Sigmoid colon (tissue), 6 donors: ENCODE measurements at regions not wholly inside any gene's neighbourhood (a gene's known extent, or its start where the extent isn't known, plus 50 kb on each side); places are given as distances from the start of the nearest gene placed in this dataset.
"Not testable (repeated sequence)": the region's sequence is repeated elsewhere in the genome, so short reads cannot be mapped to it uniquely, and the experiment has no call there.

Experiments
- DNase-seq: peaks from one replicate; pipeline ENCODE4 v3.0.0-alpha.2; 2019
- H3K27ac ChIP-seq, 4 donors: fragments of 200-600 bp; sonication (generic); one replicate each; pipeline ENCODE4 v1.5.1; 2016 to 2019; ENCODE audit warnings: mild to moderate bottlenecking in 1 of 4
- H3K27me3 ChIP-seq, 3 donors: fragments of 200-600 bp; sonication (generic); one replicate each; pipeline ENCODE4 v1.5.1; 2019; ENCODE audit warnings: mild to moderate bottlenecking in 1 of 3
- H3K36me3 ChIP-seq, 4 donors: fragments of 200-600 bp; sonication (generic); one replicate each; pipeline ENCODE4 v1.5.1; 2016 to 2019
- H3K4me1 ChIP-seq, 4 donors: fragments of 200-600 bp; sonication (generic); one replicate each; pipeline ENCODE4 v1.5.1; 2017 to 2019
- H3K4me3 ChIP-seq, 4 donors: fragments of 200-600 bp; sonication (generic); one replicate each; pipeline ENCODE4 v1.5.1; 2017 to 2019; ENCODE audit warnings: mild to moderate bottlenecking in 2 of 4, moderate library complexity in 1 of 4
- H3K9me3 ChIP-seq, 4 donors: fragments of 200-600 bp in 3 of 4; sonication (generic) in 3 of 4; one replicate each; pipeline versions ENCODE4 v1.5.1 to v1.6.1; 2013 to 2019
- EP300 ChIP-seq, 4 donors: sonication (generic); formaldehyde crosslinking; IDR thresholded peaks; one replicate each; pipeline ENCODE4 v1.6.1; 2017; ENCODE audit warnings: antibody characterized with exemption in 4 of 4
- POLR2AphosphoS5 ChIP-seq, 4 donors: sonication (generic); formaldehyde crosslinking; IDR thresholded peaks; one replicate each; pipeline ENCODE4 v1.6.1; 2017; ENCODE audit warnings: antibody characterized with exemption in 4 of 4
- WGBS, 2 donors: extraction: QIAGEN DNeasy Blood & Tissue Kit; methylation state at CpG; one replicate each; pipeline ENCODE4 v1.1.7; 2013; 5-methylcytosine and 5-hydroxymethylcytosine counted together
- intact Hi-C: fragments of 100-400 bp; cut with DNase I; formaldehyde crosslinking; loops from one replicate; pipeline ENCODE4 v1.15.1; 2023
- donor health status: healthy with polysubstance abuse.
- donor health status: healthy.

DNA sequence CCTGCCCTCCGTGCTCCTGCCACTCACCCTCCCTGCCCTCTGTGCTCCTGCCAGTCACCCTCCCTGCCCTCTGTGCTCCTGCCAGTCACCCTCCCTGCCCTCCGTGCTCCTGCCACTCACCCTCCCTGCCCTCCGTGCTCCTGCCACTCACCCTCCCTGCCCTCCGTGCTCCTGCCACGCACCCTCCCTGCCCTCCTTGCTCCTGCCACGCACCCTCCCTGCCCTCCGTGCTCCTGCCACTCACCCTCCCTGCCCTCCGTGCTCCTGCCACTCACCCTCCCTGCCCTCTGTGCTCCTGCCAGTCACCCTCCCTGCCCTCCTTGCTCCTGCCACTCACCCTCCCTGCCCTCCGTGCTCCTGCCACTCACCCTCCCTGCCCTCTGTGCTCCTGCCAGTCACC, 145.4 kb upstream of the ZNF469 start:
- H3K4me1 ChIP-seq: peaks cover 0 to 36% (median 21%) of the 10 kb centered on the region in 4 donors
- H3K27me3 ChIP-seq, intact Hi-C loops, H3K4me3 ChIP-seq, DNase-seq, H3K27ac ChIP-seq, H3K36me3 ChIP-seq, H3K9me3 ChIP-seq: not testable (repeated sequence)
- WGBS, 2 donors: 61 to 80% methylated on average over 7 of the region's 9 CpGs

DNA sequence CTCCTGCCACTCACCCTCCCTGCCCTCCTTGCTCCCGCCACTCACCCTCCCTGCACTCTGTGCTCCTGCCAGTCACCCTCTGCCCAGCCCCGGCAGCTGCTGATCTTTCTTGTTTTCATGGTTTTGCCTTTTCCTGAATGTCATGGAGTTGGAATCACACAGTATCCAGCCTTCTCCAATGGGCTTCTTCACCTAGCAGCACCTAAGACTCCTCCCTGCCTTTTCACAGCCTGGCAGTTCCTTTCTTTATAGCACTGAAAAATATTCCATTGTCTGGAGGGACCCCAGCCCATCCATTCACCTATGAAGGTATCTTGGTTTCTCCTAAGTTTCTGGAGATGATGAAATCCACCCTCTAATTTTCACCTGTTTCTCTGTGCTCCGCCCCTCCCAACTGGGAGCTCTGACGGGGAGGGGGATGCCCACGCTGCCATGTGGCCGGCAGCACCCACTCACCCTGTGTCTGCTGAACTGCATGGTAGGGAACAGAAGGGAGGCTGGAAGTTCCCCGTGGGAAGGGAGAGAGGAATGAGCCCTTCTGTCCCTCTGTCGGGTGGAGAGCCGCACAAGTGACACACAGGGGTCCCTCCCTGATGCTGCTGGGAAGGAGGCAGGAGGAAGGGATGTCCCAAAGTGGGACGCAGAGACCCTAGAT, 144.9 kb upstream of the ZNF469 start:
- Histone ChIP-seq H3K4me1 (peaks cover 0 to 40% (median 26%) of the 10 kb centered on the region in 4 donors), H3K27ac (peak overlapping the region; percentile 65 to 84 (median 73))
- H3K27me3 ChIP-seq, intact Hi-C loops, H3K36me3 ChIP-seq, H3K9me3 ChIP-seq, H3K4me3 ChIP-seq, DNase-seq: not testable (repeated sequence)
- 63 to 79% methylated on average over 10 of the region's 10 CpGs for WGBS, 2 donors

GRCh38 chr16:88238732-88239274, 144.0 kb upstream of the ZNF469 start:
- peaks cover 0 to 47% (median 32%) of the 10 kb centered on the region in 4 donors for H3K4me1 ChIP-seq
- H3K27me3 ChIP-seq, intact Hi-C loops, H3K4me3 ChIP-seq, H3K9me3 ChIP-seq, H3K36me3 ChIP-seq: not testable (repeated sequence)
- peak overlapping the region; percentile 65 to 84 (median 73) for H3K27ac ChIP-seq
- DNase-seq: peak; percentile 98
- 40 to 58% methylated on average over 5 to 6 of the region's 8 CpGs for WGBS, 2 donors
- peak in 2 of 4 donors; percentile 30 to 85 for TF ChIP-seq EP300 (IDR thresholded peaks at IDR 0.05)
- peak; percentile 47 to 93 (median 78) for TF ChIP-seq POLR2AphosphoS5 (IDR thresholded peaks at IDR 0.05)

GRCh38 chr16:88240118-88240517, 142.6 kb upstream of the ZNF469 start:
- TF ChIP-seq POLR2AphosphoS5 (IDR thresholded peaks at IDR 0.05): peak in 1 of 4 donors; percentile 53
- WGBS, 2 donors: 69 to 74% methylated on average over 8 of the region's 8 CpGs
- H3K4me3 ChIP-seq, H3K36me3 ChIP-seq, H3K9me3 ChIP-seq, intact Hi-C loops, H3K27me3 ChIP-seq, DNase-seq: not testable (repeated sequence)
- Histone ChIP-seq H3K27ac (peak overlapping the region in 2 of 4 donors; percentile 8 to 30), H3K4me1 (peaks cover 0 to 53% (median 38%) of the 10 kb centered on the region in 4 donors)

GRCh38 chr16:88240776-88241175, 142.0 kb upstream of the ZNF469 start:
- H3K27me3 ChIP-seq, intact Hi-C loops, H3K4me3 ChIP-seq, H3K9me3 ChIP-seq, H3K36me3 ChIP-seq, DNase-seq: not testable (repeated sequence)
- Histone ChIP-seq H3K27ac (peak overlapping the region in 1 of 4 donors; percentile 86), H3K4me1 (peaks cover 0 to 54% (median 43%) of the 10 kb centered on the region in 4 donors)
- 73 to 75% methylated on average over 11 of the region's 11 CpGs for WGBS, 2 donors

DNA sequence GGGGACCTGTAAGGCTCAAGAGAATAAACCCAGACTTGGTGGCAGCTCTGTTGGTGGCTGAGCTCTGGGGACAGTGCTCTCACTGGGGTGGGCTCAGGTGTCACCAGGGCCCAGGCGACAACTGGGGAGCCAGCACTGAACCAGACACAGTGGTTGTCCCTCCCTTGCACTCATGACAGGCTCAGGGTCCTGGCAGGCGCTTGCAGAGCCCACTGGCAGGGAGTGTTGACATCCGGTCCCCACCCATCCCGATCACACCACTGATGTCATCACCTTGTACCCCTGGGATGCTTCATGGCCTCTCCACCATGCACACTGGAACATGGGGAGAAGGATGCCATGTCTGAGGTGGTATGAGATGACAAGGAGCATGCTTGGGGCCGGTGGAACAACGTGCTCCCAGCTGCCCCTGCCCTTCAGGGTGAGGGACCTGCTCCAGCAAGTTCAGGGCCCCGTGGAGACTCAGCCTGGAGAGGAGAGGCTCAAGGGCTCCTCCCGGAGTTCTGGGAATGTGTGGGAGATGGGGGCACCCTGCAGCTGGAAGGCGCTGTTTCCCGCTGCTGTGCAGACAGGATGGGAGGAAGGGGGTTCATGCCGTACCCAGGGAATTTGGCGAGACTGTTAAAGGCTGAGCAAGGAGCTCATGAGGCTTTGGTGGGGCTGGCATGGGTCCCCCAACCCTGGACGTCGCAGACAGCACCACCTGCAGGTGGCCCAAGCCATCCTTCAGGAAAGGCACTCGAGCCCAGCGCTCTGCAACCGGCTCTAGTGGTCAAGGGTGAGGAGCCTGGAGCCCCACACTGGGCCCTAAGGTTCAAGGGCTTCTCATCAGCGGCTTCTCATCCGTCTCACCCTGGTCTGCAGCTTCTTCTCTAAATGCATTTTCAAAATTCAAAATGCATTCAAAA, 141.1 kb upstream of the ZNF469 start:
- 72 to 79% methylated on average over 19 of the region's 19 CpGs for WGBS, 2 donors
- H3K27me3 ChIP-seq, intact Hi-C loops, H3K9me3 ChIP-seq, H3K4me3 ChIP-seq, H3K36me3 ChIP-seq, DNase-seq: not testable (repeated sequence)
- Histone ChIP-seq H3K27ac (peak overlapping the region; percentile 68 to 86 (median 76)), H3K4me1 (peaks cover 0 to 53% (median 45%) of the 10 kb centered on the region in 4 donors)

DNA sequence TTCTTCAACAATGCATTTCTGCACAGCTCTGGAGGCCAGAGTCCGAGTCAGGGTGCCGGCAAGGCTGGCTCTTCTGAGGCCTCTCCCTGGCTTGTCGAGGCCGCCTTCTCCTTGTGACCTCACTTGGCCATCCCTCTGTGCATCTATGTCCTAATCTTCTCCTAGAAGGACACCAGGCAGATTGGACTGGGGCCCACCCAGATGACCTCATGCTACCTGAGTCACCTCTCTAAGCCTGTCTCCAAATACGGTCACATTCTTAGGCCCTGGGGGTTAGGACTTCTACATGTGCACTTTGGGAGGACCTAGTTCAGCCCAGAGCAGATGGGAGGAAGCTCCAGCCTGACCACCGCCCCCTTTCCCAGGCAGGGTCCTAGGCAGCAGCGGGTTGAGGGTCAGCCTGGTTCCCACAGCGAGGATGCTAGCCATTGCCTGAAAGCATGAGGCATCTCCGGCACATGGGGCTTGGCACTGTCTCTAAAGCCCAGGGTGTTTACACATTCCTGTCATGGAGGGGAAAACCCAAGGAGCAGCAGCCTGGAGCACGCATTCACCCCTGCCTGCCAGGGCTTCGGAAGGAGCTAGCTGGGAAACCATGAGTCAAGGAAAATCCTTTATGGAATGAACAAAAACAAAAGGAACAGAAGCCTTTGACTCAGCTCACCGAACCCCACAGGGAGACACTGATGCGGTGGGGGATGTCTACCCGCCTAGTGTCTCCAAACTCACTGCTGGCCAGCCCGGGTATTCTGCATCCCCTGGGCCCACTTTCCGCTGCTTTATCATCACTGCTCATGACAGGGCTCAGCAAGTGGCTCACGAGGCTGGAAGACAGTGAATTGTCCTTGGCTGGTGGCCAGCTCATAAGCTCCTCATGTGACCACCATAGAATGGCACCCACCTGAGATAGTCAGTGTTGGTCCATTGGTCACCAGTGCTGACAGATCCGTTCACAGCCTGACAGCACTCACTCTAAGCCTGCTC, 140.2 kb upstream of the ZNF469 start:
- H3K36me3 ChIP-seq, H3K4me3 ChIP-seq, H3K27me3 ChIP-seq, intact Hi-C loops, H3K9me3 ChIP-seq: not testable (repeated sequence)
- DNase-seq: peak; percentile 82
- peak overlapping the region; percentile 68 to 86 (median 76) for H3K27ac ChIP-seq
- peak in 2 of 4 donors; percentile 11 to 20 for TF ChIP-seq POLR2AphosphoS5 (IDR thresholded peaks at IDR 0.05)
- peaks cover 0 to 50% (median 43%) of the 10 kb centered on the region in 4 donors for H3K4me1 ChIP-seq
- WGBS, 2 donors: 79 to 80% methylated on average over 18 of the region's 18 CpGs

- WGBS, 2 donors: 95 to 97% methylated on average over 3 of the region's 3 CpGs
- H3K27ac ChIP-seq, H3K27me3 ChIP-seq, H3K9me3 ChIP-seq, intact Hi-C loops, H3K36me3 ChIP-seq, DNase-seq, H3K4me3 ChIP-seq: not testable (repeated sequence)
- H3K4me1 ChIP-seq: peaks cover 0 to 39% (median 32%) of the 10 kb centered on the region in 4 donors
Measured at GRCh38 chr16:88243921-88244320, 138.8 kb upstream of the ZNF469 start.
